Stimulated activated CD4-positive, alpha-beta T cell treated with anti-CD3 and anti-CD28 coated beads, TNF-alpha, amount 100 ng/mL, for 24 hours (primary cell): ENCODE measurements at regions not wholly inside any gene's neighbourhood (a gene's known extent, or its start where the extent isn't known, plus 50 kb on each side); places are given as distances from the start of the nearest gene placed in this dataset.
"Not testable (repeated sequence)": the region's sequence is repeated elsewhere in the genome, so short reads cannot be mapped to it uniquely, and the experiment has no call there.

Experiments
- DNase-seq, 3 experiments: peaks; one replicate each; pipeline ENCODE4 v3.0.0-alpha.2; 2020; ENCODE audit warnings: low read depth in 3 of 3

DNA sequence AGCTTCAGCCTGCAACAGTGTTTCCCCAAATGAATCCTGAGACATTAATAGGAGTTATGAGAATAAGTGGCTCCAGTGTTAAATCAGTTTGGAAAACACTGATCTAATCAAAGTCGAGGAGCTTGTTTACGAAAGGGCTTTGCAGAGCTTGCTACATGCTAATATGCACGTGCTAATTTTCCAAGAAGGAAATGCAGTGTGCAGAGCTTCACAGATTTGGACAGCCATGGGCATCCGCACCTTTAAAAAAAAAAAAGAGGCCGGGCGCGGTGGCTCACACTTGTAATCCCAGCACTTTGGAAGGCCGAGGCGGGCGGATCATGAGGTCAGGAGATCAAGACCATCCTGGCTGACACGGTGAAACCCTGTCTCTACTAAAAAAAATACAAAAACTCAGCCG is 79.7 kb upstream of the LMO2 start:
- not testable (repeated sequence) for DNase-seq

DNA sequence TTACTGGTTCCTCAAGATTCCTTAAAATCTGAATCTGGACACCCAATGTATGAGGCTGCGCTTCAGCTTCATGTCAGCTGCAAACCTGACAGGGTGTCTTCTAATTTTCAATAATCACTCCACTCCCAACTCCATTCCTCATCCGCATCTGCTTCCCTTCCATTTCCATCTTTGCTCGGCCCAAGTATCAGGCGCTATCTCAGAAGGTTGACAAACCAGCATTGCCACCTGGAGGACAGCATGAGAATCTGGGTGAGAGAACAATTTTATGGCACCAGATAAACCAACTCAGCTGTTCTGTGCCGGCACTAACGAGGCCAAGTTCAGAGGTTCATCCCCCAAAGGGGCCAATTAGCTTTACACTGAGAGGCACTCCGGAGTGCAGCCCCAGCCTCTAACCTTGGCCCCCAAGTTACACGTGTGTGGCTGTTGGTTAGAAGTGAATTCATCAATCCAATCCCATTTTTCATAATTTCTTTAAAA is 79.1 kb upstream of the LMO2 start:
- peak in 2 of 3 experiments; percentile 1 to 8 for DNase-seq

DNA sequence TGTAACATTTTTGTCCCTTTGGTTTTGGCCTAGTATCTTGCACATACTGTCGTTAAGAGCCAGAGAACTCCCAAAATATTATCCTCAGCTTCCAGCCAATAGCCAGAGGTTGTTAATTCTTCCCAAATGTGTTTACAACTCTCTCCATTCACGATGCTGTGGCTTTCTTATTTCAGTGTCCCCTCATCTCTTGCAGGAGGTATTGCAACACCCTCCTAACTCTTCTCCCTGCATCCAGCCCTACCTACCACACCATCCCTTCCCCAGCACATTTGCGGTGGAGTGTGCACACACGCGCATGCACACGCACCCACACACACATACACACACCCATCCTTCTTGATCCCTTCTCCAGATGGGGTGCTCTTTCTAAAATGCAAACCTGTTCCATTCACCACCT is 75.6 kb upstream of the LMO2 start:
- no peak for DNase-seq

DNA sequence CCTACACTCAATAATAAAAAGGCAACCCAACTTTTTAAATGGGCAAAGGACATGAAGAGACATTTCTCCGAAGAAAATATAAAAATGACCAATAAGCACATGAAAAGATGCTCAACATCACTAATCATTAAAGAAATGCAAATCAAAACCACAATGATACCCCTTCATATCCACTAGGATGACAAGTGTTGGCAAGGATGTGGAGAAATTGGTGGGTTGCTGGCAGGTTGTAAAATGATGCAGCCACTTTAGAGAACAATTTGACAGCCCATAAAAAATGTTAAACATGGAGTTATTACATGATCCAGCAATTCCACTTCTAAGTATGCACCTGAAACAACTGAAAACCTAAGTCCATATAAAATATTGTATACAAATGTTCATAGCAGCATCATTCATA is 73.2 kb upstream of the LMO2 start:
- no peak for DNase-seq

DNA sequence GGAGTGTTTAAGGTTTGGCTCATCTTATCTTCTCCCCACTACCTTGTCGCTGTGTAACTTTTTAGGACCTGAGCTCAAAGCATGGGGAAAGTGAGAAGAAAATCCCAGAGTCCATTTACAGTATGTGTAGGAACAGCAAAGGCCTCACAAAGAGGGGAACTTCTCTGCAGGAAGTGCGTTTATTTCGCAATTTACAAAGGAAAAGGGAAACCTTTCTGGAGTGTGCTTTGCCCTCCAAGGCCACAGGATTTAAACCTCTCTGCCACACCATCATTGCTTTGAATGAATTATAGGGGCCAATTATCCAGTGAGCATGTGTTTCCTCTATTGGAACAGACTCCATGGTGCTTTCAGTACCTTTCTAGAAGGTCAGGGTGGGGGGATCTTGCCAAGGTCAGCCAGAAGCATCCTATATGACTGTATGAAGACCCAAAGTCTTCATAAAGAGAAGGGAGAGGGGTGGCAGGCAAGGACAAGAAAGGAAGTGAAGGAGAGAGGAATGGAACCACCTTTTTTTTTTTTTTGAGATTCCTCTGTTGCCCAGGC is 68.1 kb upstream of the LMO2 start:
- no peak for DNase-seq

DNA sequence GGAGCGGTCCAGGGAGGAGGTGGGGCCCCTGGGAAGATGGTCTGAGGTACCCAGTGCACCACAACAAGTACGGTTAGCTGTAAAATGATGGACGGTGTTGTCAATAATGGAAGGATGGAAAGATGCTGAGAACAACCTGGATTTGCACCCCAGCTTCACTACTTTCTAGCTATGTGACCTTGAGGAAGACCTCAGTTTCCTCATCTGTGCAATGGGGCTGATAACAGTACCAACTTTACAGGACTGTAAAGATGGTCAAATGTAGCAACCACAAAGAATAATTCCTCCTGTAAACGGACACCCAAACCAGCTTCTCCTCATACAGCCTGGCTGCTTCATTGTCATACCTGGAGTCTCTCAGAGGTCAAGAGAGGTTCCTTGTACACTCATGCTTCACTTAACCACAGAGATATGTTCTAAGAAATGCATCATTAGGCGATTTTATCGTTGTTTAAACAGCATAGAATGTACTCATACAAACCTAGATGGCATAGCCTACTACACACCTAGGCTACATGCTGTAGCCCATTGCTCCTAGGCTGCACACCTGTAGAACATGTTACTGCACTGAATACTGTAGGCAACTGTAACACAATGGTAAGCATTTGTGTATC is 65.5 kb upstream of the LMO2 start:
- DNase-seq: no peak

DNA sequence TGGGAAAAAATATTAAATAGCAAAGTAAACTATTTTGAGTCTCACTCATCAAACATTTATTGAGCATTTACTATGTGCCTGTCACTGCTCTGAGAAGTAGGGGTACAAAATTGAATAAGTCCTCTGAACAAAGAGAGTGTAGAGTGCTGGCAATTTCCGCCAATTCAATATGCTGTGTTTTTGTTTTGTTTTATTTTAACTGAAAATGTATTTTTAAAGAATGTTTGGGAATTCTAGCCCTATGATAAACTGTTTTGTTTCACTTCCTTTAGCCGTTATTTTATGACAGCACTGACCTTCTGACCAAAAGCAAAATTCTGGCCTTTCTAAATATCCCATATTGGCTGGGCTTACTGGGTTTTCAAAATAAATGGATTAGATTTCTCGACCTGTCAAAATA is 64.7 kb upstream of the LMO2 start:
- no peak for DNase-seq

DNA sequence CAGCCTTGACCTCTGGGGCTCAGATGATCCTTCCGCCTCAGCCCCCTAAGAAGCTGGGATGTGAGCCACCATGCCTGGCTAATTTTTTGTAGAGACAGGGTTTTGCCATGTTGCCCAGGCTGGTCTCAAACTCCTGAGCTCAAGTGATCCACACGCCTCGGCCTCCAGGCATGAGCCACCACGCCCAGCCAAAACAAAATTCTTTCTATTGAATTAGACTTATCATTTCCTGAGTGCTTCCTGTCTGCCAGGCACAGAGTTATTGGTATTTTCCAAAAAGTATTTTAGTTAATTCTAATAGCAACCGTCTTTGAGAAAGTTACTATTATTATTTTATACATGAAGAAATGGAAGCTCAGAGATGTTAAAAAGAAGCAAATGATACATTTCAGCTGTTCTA is 61.4 kb upstream of the LMO2 start:
- DNase-seq: no peak

DNA sequence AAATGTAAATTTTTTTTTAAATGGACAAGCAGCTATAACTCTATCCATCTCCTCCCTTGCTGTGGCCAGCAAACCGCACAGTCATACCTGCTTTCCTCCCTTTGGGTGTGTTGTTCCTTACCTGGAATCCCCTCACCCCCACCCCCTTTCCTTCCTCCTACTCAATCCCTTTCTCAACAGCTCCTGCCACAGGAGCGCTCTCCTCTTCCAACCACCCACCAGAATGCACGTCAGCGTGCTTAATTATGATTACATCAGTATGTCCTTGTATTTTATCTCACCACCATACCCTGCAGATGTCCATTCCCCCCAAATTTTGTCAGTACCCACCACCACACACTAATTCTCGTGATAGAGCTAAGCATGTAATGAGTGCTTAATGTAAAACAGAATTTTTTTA is 60.9 kb upstream of the LMO2 start:
- no peak for DNase-seq

DNA sequence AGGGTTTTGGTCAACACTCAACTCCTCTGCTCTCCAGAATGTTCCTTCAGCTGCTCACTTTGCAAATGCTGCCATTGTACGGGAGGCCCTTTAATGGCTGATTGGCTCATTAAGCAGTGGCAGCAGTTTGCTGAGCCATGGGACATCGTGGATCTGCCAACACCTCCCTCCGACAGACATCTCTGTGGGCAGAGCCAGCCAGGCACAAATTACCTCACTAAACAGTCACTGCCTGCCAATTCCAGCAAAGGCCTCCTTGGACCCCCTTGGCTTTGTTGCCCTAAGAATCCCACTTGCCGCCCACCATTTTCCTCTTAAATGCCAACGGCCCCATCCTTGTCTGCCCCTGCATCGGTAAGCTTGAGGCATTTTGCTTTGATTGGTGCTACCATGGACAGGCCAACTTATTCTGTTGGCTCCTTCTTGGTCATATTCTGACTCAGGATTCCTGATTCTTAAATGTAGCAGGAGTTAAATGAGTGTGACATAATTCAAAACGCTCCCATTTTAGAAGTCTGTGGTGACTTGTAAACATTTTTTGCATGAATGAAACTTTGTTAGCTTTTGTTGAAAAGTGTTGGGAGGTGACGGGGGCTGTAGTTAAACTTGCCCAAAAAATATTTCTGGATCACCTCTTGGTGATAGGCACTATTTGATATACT is 57.5 kb upstream of the LMO2 start:
- no peak for DNase-seq

DNA sequence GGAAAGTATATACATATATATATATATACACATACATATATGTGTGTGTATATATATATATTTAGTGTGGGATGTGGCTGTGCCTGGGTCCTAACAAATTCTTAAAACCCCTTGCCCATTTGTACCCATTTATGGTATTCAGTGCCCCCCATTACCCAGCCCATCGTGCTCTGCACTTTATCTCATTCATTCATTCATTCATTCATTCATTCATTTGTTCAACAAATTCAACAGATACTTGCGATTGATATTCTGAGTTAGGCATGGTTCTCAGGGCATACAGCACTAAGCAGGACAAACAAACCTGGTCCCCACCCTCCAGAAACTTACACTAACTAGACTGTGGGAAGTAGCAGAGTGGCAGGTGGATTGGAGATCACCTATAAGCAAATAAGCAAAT is 56.6 kb upstream of the LMO2 start:
- DNase-seq: no peak

DNA sequence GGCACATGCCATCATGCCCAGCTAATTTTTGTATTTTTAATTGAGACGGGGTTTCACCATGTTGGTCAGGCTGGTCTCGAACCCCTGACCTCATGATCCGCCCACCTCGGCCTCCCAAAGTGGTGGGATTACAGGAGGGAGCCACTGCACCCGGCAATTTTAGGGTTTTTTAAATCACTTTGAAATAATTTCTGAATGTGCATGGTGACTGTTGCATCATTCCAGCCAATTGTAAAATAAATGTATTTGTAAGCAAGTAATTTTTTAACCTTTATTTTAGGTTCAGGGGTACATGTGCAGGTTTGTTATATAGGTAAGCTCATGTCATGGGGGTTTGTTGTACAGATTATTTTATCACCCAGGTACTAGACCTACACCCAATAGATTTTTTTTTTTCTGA is 56.0 kb upstream of the LMO2 start:
- not testable (repeated sequence) for DNase-seq

DNA sequence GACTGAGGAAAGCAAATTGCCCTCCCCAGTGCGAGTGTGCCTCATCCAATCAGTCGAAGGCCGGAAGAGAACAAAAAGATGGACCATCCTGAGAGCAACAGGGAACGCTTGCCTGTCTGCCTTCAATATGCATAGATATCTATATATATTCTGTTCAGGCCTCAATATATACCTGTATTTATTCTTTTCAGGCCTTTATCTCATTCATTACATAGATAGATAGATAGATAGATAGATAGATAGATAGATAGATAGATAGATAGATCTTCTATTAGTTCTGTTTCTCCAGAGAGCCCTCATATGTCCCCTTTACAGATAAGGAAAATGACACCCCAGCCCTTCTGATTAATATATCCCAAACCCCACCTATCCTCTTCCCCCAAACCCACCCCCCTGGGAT is 55.1 kb upstream of the LMO2 start:
- DNase-seq: no peak

DNA sequence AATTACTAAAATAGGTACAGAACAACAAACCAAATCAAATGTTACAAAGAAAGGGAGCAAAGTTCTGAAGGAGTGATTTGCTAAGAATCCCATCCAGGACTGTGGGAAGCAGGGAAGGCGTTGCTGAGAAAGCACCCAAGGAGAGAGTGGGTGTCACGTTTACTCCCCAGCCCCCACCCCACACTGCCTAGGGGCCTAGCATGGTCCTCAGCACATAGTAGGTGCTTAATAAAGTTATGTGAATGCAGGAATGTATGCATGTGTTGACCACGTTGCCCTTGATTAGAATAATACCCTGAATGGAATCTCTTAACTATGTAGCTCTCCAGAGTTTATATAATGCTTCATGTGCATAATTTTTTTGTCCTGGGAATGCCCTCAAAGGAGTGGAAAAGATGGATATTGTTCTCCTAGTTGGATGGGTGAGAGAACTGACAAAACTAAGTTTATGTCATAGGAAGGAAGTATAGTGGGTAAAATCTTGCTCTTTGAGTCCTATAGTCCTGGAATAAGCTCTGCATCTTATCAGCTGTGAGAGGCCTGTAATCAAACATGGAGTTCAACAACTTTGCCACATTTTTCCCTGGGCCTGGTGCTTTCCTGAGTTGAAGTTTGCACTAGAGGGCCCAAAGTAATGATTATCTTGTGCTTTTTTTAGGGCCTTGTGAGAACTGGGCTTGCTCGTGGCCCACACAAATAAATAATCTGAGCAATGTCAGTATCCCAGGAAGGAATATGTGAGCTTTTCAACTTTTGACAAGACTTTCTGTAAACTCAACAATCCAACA is 53.8 kb upstream of the LMO2 start:
- no peak for DNase-seq

DNA sequence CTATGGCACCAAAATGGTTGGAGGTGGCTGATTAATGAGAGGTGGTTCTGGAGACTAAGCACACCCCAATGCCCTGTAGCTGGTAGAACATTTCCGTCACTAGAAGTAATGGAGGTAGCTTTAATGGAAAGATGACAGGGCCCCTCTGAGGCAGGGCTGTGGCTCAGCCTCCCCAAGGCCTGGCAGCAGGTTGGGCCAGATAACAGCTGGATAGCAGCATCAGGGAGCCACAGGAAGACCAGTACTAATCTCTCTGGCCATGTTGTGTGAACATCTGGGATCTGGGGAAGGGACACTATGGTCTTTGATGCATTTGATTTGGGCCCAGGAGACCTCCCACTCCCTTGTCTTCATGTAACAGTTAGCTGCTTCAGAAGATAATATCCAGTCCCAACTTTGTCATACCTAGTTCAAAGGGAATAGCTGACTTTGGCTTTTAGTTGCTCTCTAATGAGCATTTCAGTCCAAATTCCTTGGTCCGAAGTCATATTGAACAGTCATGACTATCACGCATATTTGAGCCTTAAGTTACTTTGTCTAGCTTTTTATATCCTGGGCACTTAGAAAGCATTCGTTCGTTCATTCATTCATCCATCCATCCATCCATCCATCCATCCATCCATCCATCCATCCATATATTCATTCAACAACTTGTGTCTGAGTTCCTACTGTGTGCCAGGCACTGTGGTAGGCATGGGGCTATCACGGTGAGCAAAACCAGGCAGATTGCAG is 53.0 kb upstream of the LMO2 start:
- DNase-seq: no peak

DNA sequence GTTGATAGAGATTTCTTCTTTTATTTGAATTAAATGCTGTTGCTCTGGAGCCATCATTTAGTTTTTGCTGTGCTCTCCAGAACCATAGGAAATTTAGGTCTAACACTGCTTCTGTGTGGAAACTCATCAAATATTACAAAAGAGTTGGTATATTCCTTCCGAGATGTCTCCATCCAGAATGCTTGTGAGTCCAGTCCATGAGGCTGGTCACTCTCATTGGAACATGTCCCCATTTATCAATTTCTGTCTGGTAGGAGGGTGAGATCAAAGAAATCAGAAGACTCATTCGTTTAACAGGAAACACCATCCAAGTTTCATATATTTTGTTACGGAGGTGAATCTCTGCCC is 52.4 kb upstream of the LMO2 start:
- no peak for DNase-seq

DNA sequence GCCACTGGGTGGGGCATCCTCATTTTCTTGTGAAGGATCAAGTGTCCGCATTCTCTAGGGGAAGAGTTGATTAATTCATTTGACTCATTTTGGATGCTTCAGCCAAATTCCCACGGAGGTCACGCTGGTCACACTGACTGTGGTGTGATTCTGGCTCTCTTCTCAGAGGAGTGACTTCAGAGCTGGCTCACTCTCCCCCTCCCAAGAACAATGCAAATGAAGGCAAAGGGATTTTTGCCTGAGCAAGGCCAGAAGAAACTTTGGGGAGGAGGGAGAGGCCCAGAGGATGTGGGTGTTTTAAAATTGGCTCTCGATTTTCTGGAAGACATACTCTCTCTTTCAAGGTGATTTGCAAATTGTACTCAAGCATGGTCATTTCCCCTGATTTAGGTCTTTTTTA is 51.1 kb upstream of the LMO2 start:
- DNase-seq: no peak

DNA sequence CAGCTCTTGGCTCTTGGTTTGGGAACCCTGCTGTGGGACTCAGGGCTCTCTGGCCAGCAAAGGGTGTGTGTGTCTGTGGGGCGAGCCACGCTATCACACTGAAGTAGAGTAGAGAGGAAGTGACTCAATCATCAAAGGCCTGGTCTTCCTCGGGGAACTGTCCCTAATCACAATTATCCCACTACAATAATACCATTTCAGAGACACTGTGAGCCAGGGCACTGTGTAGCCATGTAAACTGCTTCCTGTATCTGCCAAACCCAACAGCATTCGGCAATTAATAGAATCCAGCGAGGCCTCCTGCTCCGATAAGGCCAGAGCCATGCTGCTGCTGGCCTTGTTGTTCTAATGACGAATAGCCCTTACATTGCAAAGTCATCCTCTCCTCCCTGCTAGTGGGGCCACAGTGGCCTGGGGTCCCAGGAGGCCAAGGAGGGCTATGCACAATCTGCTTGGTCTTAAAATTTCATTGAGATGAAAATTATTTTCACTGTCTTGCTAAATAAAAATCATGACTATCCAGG is 49.8 kb upstream of the LMO2 start:
- DNase-seq: no peak
